Stimulated activated naive CD8-positive, alpha-beta T cell treated with anti-CD3 and anti-CD28 coated beads, Interleukin-15, amount 100 ng/mL, for 72 hours (primary cell): ENCODE measurements at regions not wholly inside any gene's neighbourhood (a gene's known extent, or its start where the extent isn't known, plus 50 kb on each side); places are given as distances from the start of the nearest gene placed in this dataset.

Experiments
- ATAC-seq: fragments of 150-1000 bp; cut with Tn5 transposase; 2 replicates; pipeline ENCODE4 v1.10.0; 2021; ENCODE audit warnings: mild to moderate bottlenecking, moderate library complexity
- DNase-seq, 2 donors: peaks; one replicate each; pipeline ENCODE4 v3.0.0; 2021 to 2022
- H3K27ac Mint-ChIP-seq, 2 donors: one replicate each; pipeline ENCODE4 v1.8.0; 2022; ENCODE audit warnings: mild to moderate bottlenecking in 2 of 2, mixed read lengths in 2 of 2, moderate library complexity in 2 of 2
- H3K27me3 Mint-ChIP-seq: one replicate; pipeline ENCODE4 v1.8.0; 2022; ENCODE audit warnings: mixed read lengths
- H3K4me1 Mint-ChIP-seq: one replicate; pipeline ENCODE4 v1.8.0; 2022; ENCODE audit warnings: mild to moderate bottlenecking, mixed read lengths
- H3K4me3 Mint-ChIP-seq, 2 donors: one replicate each; pipeline ENCODE4 v1.8.0; 2022; ENCODE audit warnings: mild to moderate bottlenecking in 2 of 2, mixed read lengths in 2 of 2, moderate library complexity in 1 of 2
- H3K9me3 Mint-ChIP-seq, 2 donors: one replicate each; pipeline ENCODE4 v1.8.0; 2022; ENCODE audit warnings: mixed read lengths in 2 of 2

DNA sequence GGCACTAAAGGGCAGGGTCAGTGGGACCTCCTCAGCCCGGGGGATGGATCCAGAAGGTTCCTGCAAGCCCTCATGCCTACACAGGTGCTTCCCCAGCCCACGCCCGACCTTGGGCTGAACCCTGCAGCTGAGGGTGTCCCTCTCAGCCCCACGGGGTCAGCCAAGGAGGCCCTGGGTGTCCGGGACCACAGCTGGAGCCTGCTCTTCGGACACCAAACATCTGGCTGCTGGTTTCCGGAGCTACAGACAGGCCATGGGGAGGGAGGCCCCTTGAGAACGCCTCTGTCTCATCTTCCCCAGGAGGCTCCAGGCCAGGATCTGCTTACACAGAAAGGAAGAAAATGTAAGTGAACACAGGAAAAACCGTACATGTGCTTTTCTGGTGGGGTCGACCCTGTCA is 355.7 kb downstream of the MN1 start:
- Mint-ChIP-seq H3K4me3 (no peak overlapping the region), H3K27ac (peak overlapping the region in 1 of 2 donors; percentile 86), H3K4me1 (no peaks in the 10 kb centered on the region)

DNA sequence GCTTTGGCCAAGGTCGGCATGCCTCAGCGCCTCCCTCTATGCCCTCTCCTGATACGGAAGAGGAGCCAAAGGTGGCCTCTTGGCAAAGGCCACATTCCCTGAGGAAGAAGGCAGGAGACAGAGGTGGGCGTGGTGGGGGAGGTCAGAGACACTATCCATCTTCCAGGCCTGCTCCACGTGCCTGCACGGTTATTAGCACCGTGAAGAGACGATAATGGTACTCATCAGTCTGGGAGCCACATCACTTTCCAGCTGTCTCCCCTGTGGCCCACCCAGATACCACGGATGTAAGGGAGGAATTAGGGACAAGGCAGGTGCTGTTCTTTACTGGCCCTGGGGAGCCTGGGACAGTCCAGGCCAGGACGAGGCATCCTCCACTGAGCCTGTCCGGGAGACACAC is 354.3 kb downstream of the MN1 start:
- H3K4me3 Mint-ChIP-seq, result no peak overlapping the region
- H3K27ac Mint-ChIP-seq, result no peak overlapping the region
- H3K9me3 Mint-ChIP-seq, result peaks cover 0 to 19% of the 10 kb centered on the region in 2 donors
- no peaks in the 10 kb centered on the region for H3K4me1 Mint-ChIP-seq
- ATAC-seq (no peak), DNase-seq (no peak)
- peaks cover 6% of the 10 kb centered on the region for H3K27me3 Mint-ChIP-seq

More for the DNA sequence above, 355.7 kb downstream of the MN1 start:
- DNase-seq (no peak), ATAC-seq (no peak)
- Mint-ChIP-seq H3K9me3 (peaks cover 0 to 8% of the 10 kb centered on the region in 2 donors), H3K27me3 (no peaks in the 10 kb centered on the region)

GRCh38 chr22:27450448-27450847 is 351.1 kb downstream of the MN1 start:
- no peak overlapping the region for H3K4me3 Mint-ChIP-seq

GRCh38 chr22:27452245-27452644 is 349.3 kb downstream of the MN1 start:
- H3K4me3 Mint-ChIP-seq, result no peak overlapping the region
- H3K4me1 Mint-ChIP-seq, result no peaks in the 10 kb centered on the region
- H3K9me3 Mint-ChIP-seq, result peaks cover 0 to 24% of the 10 kb centered on the region in 2 donors
- no peak overlapping the region for H3K27ac Mint-ChIP-seq
- no peak for DNase-seq
- H3K27me3 Mint-ChIP-seq, result peaks cover 10% of the 10 kb centered on the region
- no peak for ATAC-seq

More at GRCh38 chr22:27450448-27450847, 351.1 kb downstream of the MN1 start:
- H3K4me1 Mint-ChIP-seq, result no peaks in the 10 kb centered on the region
- no peak overlapping the region for H3K27ac Mint-ChIP-seq
- ATAC-seq (no peak), DNase-seq (no peak)
- peaks cover 0 to 24% of the 10 kb centered on the region in 2 donors for H3K9me3 Mint-ChIP-seq
- H3K27me3 Mint-ChIP-seq, result peaks cover 10% of the 10 kb centered on the region

DNA sequence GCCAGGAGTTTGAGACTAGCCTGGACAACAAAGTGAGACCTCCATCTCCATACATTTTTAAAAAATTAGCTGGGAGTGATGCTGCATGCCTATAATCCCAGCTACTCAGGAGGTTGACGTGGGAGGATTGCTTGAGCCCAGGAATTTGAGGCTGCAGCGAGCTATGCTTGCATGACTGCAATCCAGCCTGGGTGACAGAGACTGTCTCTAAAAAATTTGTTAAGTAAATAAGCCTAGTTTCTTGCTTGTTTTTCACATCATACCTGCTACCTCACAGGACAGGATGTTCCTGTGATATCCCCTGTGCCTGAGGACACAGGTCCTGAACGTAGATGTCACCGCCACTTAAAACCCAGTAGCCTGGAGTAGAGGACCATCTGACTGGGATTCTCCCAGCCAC is 348.6 kb downstream of the MN1 start:
- Mint-ChIP-seq H3K9me3 (peaks cover 0 to 24% of the 10 kb centered on the region in 2 donors), H3K27me3 (peaks cover 10% of the 10 kb centered on the region), H3K27ac (peak overlapping the region in 1 of 2 donors; percentile 29), H3K4me1 (no peaks in the 10 kb centered on the region), H3K4me3 (no peak overlapping the region)
- ATAC-seq, result no peak
- DNase-seq, result no peak

GRCh38 chr22:27453725-27454124 is 347.8 kb downstream of the MN1 start:
- peaks cover 0 to 24% of the 10 kb centered on the region in 2 donors for H3K9me3 Mint-ChIP-seq
- H3K27me3 Mint-ChIP-seq, result peaks cover 10% of the 10 kb centered on the region
- no peak overlapping the region for H3K27ac Mint-ChIP-seq
- DNase-seq, result no peak
- no peaks in the 10 kb centered on the region for H3K4me1 Mint-ChIP-seq
- no peak overlapping the region for H3K4me3 Mint-ChIP-seq
- no peak for ATAC-seq

GRCh38 chr22:27454807-27455450 is 346.6 kb downstream of the MN1 start:
- ATAC-seq (no peak), DNase-seq (no peak)
- Mint-ChIP-seq H3K4me3 (no peak overlapping the region), H3K9me3 (peaks cover 0 to 24% of the 10 kb centered on the region in 2 donors), H3K4me1 (no peaks in the 10 kb centered on the region), H3K27ac (no peak overlapping the region), H3K27me3 (peaks cover 10% of the 10 kb centered on the region)

- ATAC-seq, result no peak
- Mint-ChIP-seq H3K4me1 (no peaks in the 10 kb centered on the region), H3K27me3 (peaks cover 10% of the 10 kb centered on the region), H3K9me3 (peaks cover 0 to 19% of the 10 kb centered on the region in 2 donors), H3K27ac (no peak overlapping the region), H3K4me3 (no peak overlapping the region)
- no peak for DNase-seq
These were observed 346.0 kb downstream of the MN1 start for GRCh38 chr22:27455526-27455925.

- DNase-seq (no peak), ATAC-seq (no peak)
- peaks cover 8% of the 10 kb centered on the region for H3K27me3 Mint-ChIP-seq
- H3K9me3 Mint-ChIP-seq, result peaks cover 0 to 9% of the 10 kb centered on the region in 2 donors
- H3K4me3 Mint-ChIP-seq, result no peak overlapping the region
- no peaks in the 10 kb centered on the region for H3K4me1 Mint-ChIP-seq
- H3K27ac Mint-ChIP-seq, result no peak overlapping the region
These were observed 344.7 kb downstream of the MN1 start for GRCh38 chr22:27456696-27457503.

- H3K4me1 Mint-ChIP-seq, result no peaks in the 10 kb centered on the region
- no peaks in the 10 kb centered on the region for H3K27me3 Mint-ChIP-seq
- no peak overlapping the region for H3K27ac Mint-ChIP-seq
- H3K4me3 Mint-ChIP-seq, result no peak overlapping the region
- DNase-seq (no peak), ATAC-seq (no peak)
- H3K9me3 Mint-ChIP-seq, result no peaks in the 10 kb centered on the region
These were observed 341.6 kb downstream of the MN1 start for GRCh38 chr22:27459999-27460398.

DNA sequence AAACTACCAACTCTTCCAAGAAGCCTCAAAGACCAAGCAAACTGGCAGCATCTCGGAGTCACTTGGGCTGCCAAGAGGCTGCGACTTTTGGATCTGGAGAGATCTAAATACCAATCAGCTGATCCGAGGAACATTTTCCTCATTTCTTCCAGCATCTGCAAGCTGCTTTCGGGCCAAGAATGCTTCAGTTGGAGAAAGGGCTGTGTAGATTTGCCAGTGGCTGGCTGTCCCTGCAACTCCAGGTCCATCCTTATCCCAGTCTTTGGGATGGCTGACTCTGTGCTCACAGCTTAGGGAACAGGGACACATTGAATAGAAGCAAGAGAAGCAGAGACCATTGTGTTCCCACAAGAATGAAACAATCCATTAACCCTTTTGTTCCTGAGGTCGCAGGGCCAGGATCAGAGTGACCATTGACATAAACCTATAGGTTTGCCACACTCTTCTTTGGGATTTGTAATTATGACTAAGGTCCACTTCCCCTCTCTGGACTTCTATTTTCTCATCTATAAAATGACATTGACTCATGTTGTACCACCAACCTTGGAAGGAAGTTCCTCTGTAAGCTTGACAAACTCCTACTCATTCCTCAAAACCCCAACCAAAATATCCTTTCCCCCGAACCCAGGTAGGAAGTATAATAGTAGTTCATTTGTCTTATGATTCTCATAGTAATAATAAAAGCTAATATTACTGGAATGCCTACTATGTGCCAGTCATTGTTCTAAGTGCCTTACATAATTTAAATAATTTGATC is 340.8 kb downstream of the MN1 start:
- no peaks in the 10 kb centered on the region for H3K27me3 Mint-ChIP-seq
- no peaks in the 10 kb centered on the region for H3K9me3 Mint-ChIP-seq
- no peak overlapping the region for H3K4me3 Mint-ChIP-seq
- no peaks in the 10 kb centered on the region for H3K4me1 Mint-ChIP-seq
- ATAC-seq (no peak), DNase-seq (no peak)
- no peak overlapping the region for H3K27ac Mint-ChIP-seq

DNA sequence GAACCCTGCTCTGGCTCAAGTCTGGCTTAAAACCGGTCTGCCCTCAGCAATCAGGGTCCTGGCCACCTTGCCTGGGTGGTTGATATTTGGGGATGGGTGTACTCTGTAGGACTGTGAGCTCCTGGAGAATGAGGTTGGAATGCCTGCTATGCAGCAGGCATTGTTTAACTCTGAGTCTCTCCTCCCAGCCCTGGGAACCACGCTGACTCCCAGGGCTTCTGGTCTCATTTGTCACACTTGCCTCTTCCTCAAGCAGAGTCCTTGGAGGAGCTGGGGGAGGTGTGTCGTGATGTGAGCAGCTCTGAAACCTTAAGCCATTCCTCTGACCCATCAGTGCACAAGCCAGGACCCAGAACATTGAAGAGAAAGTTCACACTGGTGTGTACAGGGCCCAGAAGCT is 340.1 kb downstream of the MN1 start:
- no peak overlapping the region for H3K27ac Mint-ChIP-seq
- no peaks in the 10 kb centered on the region for H3K9me3 Mint-ChIP-seq
- no peaks in the 10 kb centered on the region for H3K4me1 Mint-ChIP-seq
- ATAC-seq, result no peak
- H3K4me3 Mint-ChIP-seq, result no peak overlapping the region
- H3K27me3 Mint-ChIP-seq, result no peaks in the 10 kb centered on the region
- DNase-seq, result no peak

- no peak for DNase-seq
- H3K27ac Mint-ChIP-seq, result peak overlapping the region in 1 of 2 donors; percentile 8
- ATAC-seq, result no peak
- H3K4me1 Mint-ChIP-seq, result no peaks in the 10 kb centered on the region
- H3K4me3 Mint-ChIP-seq, result no peak overlapping the region
- H3K9me3 Mint-ChIP-seq, result no peaks in the 10 kb centered on the region
- H3K27me3 Mint-ChIP-seq, result no peaks in the 10 kb centered on the region
These were observed 339.4 kb downstream of the MN1 start for GRCh38 chr22:27462190-27462589.

- Mint-ChIP-seq H3K4me1 (no peaks in the 10 kb centered on the region), H3K9me3 (no peaks in the 10 kb centered on the region), H3K27me3 (no peaks in the 10 kb centered on the region), H3K27ac (no peak overlapping the region), H3K4me3 (no peak overlapping the region)
- ATAC-seq, result no peak
- no peak for DNase-seq
These were observed 338.4 kb downstream of the MN1 start for GRCh38 chr22:27463121-27463660.

DNA sequence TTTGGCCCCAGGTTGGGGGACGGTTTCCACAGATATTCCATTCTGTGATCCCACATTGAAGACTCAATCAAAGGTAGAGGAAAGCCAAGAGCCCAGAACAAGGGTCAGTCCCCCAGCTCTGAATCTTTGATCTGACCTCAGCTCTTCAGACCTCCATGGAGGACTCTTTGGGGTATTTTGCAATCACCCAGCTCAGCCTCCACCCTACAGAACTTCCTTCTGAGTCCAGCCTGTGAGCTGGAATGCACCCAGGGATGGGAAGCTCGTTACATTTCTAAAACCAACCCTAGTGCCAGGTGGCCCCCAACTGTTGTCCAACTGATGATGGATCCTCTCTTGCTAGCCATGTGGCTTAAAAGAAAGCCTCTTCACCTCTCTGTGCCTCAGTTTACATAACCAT is 335.3 kb downstream of the MN1 start:
- no peak for DNase-seq
- no peak overlapping the region for H3K4me3 Mint-ChIP-seq
- no peak overlapping the region for H3K27ac Mint-ChIP-seq
- no peaks in the 10 kb centered on the region for H3K4me1 Mint-ChIP-seq
- no peaks in the 10 kb centered on the region for H3K9me3 Mint-ChIP-seq
- ATAC-seq, result no peak
- H3K27me3 Mint-ChIP-seq, result no peaks in the 10 kb centered on the region
